A549 (cell line): ENCODE measurements at regions not wholly inside any gene's neighbourhood (a gene's known extent, or its start where the extent isn't known, plus 50 kb on each side); places are given as distances from the start of the nearest gene placed in this dataset.
"Not testable (repeated sequence)": the region's sequence is repeated elsewhere in the genome, so short reads cannot be mapped to it uniquely, and the experiment has no call there.

ENCODE experiments used
- ATAC-seq, 2 experiments: fragments of 200-7000 bp in 1 of 2; fragments of >200 bp in 1 of 2; cut with Nextera tagmentation in 1 of 2; cut with Tn5 transposase in 1 of 2; 3 replicates each; pipeline versions ENCODE4 v1.8.0 to v1.9.1; 2018 to 2020; ENCODE audit warnings: mild to moderate bottlenecking in 1 of 2, moderate library complexity in 1 of 2
- CTCF ChIA-PET: fragments of 300-600 bp; sonication (Branson Sonifier 250); formaldehyde crosslinking; extraction: SDS; loops from one replicate; lab custom pipeline; 2021; ENCODE audit warnings: antibody characterized with exemption, inconsistent platforms; lab: Yijun Ruan, JAX
- POLR2A ChIA-PET: fragments of 350-600 bp; formaldehyde crosslinking; extraction: SDS; loops from one replicate; lab custom pipeline; 2021; ENCODE audit warnings: antibody characterized with exemption, inconsistent platforms; lab: Yijun Ruan, JAX
- DNase-seq, 2 experiments: peaks; one replicate each; pipeline versions ENCODE4 v3.0.0 to v3.0.0-alpha.2; 2011 to 2016; ENCODE audit warnings: low read depth in 1 of 2, low spot score in 1 of 2
- FAIRE-seq: peaks from 2 replicates; lab custom pipeline; 2011; peaks lifted over from hg19 to GRCh38; lab: Jason Lieb, UNC
- H3K27ac ChIP-seq, 2 experiments: fragments of >200 bp; sonication (Bioruptor Twin); formaldehyde crosslinking; 3 replicates each; pipeline ENCODE4 v1.5.1; 2016 to 2017
- H3K4me1 ChIP-seq: fragments of >200 bp; sonication (Bioruptor Twin); formaldehyde crosslinking; 3 replicates; pipeline ENCODE4 v1.6.1; 2016
- H3K4me2 ChIP-seq: fragments of >200 bp; sonication (Bioruptor Twin); formaldehyde crosslinking; 3 replicates; pipeline ENCODE4 v1.6.1; 2016
- H3K4me3 ChIP-seq: fragments of >200 bp; sonication (Bioruptor Twin); formaldehyde crosslinking; 3 replicates; pipeline ENCODE4 v1.5.1; 2016
- H3K9me3 ChIP-seq: fragments of >200 bp; sonication (Bioruptor Twin); formaldehyde crosslinking; 3 replicates; pipeline ENCODE4 v1.6.1; 2016
- BHLHE40 ChIP-seq: IDR thresholded peaks from 2 replicates; pipeline ENCODE4 v1.6.1; 2012; ENCODE audit warnings: low read depth, low read length, inconsistent platforms
- CBX8 ChIP-seq: fragments of 200-600 bp; sonication (generic); IDR thresholded peaks from 2 replicates; pipeline ENCODE4 v1.6.1; 2016
- CEBPB ChIP-seq, 2 experiments: fragments of >200 bp in 1 of 2; sonication (Bioruptor Twin) in 1 of 2; formaldehyde crosslinking in 1 of 2; IDR thresholded peaks; 2 replicates each; pipeline ENCODE4 v1.6.1; 2012 to 2016
- CHD2 ChIP-seq: fragments of 150-350 bp; IDR thresholded peaks from 2 replicates; pipeline ENCODE4 v1.6.1; 2014; ENCODE audit warnings: low read length; ENCODE audit not compliant: partially characterized antibody
- CHD4 ChIP-seq: fragments of 200-600 bp; sonication (generic); IDR thresholded peaks from 2 replicates; pipeline ENCODE4 v1.6.1; 2016; ENCODE audit warnings: antibody characterized with exemption, mild to moderate bottlenecking, borderline replicate concordance
- CTCF ChIP-seq: fragments of >200 bp; sonication (Bioruptor Twin); formaldehyde crosslinking; IDR thresholded peaks from 3 replicates; pipeline ENCODE4 v1.5.1; 2016
- E2F6 ChIP-seq: IDR thresholded peaks from 2 replicates; pipeline ENCODE4 v1.6.1; 2012; ENCODE audit warnings: low read depth, borderline replicate concordance
- EHMT2 ChIP-seq: fragments of 200-600 bp; sonication (generic); IDR thresholded peaks from 2 replicates; pipeline ENCODE4 v1.6.1; 2016; ENCODE audit warnings: antibody characterized with exemption, low read depth, mild to moderate bottlenecking, moderate library complexity
- EP300 ChIP-seq, 2 experiments: fragments of >200 bp; sonication (Bioruptor Twin); formaldehyde crosslinking; IDR thresholded peaks; 2 replicates in 1 of 2; 3 replicates in 1 of 2; pipeline ENCODE4 v1.6.1; 2016 to 2017
- ESRRA ChIP-seq: fragments of 150-350 bp; IDR thresholded peaks from 2 replicates; pipeline ENCODE4 v1.6.1; 2014; ENCODE audit warnings: mild to moderate bottlenecking, low read length, borderline replicate concordance
- FOSL2 ChIP-seq, 2 experiments: fragments of 450-650 bp in 1 of 2; fragments of >200 bp in 1 of 2; sonication (Bioruptor Twin) in 1 of 2; formaldehyde crosslinking; IDR thresholded peaks; 2 replicates each; pipeline versions ENCODE4 v1.5.0 to v1.6.1; 2016 to 2020; ENCODE audit warnings: mild to moderate bottlenecking in 1 of 2, moderate library complexity in 1 of 2
- HEYL ChIP-seq: fragments of 250-450 bp; sonication (Bioruptor Pico); IDR thresholded peaks from 2 replicates; pipeline ENCODE4 v1.8.0; 2021; ENCODE audit warnings: mild to moderate bottlenecking, moderate library complexity
- HMGXB4 ChIP-seq: fragments of 250-450 bp; sonication (Bioruptor Pico); IDR thresholded peaks from 2 replicates; pipeline ENCODE4 v1.5.0; 2021; ENCODE audit warnings: mild to moderate bottlenecking, moderate library complexity, borderline replicate concordance
- JUN ChIP-seq, 2 experiments: fragments of >200 bp; sonication (Bioruptor Twin); formaldehyde crosslinking; IDR thresholded peaks; 2 replicates in 1 of 2; 3 replicates in 1 of 2; pipeline ENCODE4 v1.6.1; 2016 to 2017
- KDM5A ChIP-seq: fragments of 200-600 bp; sonication (generic); IDR thresholded peaks from 2 replicates; pipeline ENCODE4 v1.6.1; 2016; ENCODE audit warnings: antibody characterized with exemption, mild to moderate bottlenecking
- MAFK ChIP-seq: fragments of 450-650 bp; IDR thresholded peaks from 2 replicates; pipeline ENCODE4 v1.6.1; 2014; ENCODE audit not compliant: partially characterized antibody
- MAX ChIP-seq: IDR thresholded peaks from 2 replicates; pipeline ENCODE4 v1.6.1; 2012
- NPAS2 ChIP-seq: fragments of 250-450 bp; sonication (Bioruptor Pico); IDR thresholded peaks from 2 replicates; pipeline ENCODE4 v1.8.0; 2022; ENCODE audit warnings: mild to moderate bottlenecking, moderate library complexity, borderline replicate concordance
- RFX5 ChIP-seq: fragments of 450-650 bp; IDR thresholded peaks from 2 replicates; pipeline ENCODE4 v1.7.1; 2014; ENCODE audit warnings: antibody characterized with exemption, mild to moderate bottlenecking, moderate library complexity
- RNF2 ChIP-seq: fragments of 200-600 bp; sonication (generic); IDR thresholded peaks from 2 replicates; pipeline ENCODE4 v1.6.1; 2016; ENCODE audit warnings: low read depth, mild to moderate bottlenecking, antibody characterized with exemption, moderate library complexity, borderline replicate concordance
- TFCP2L1 ChIP-seq: fragments of 250-450 bp; sonication (Bioruptor Pico); IDR thresholded peaks from 2 replicates; pipeline ENCODE4 v1.5.0; 2021; ENCODE audit warnings: mild to moderate bottlenecking
- TP53 ChIP-seq: fragments of 250-450 bp; sonication (Bioruptor Pico); IDR thresholded peaks from 2 replicates; pipeline ENCODE4 v1.5.0; 2021; ENCODE audit warnings: mild to moderate bottlenecking, moderate library complexity
- ZSCAN20 ChIP-seq: fragments of 250-450 bp; sonication (Bioruptor Pico); IDR thresholded peaks from 2 replicates; pipeline ENCODE4 v1.8.0; 2022; ENCODE audit warnings: mild to moderate bottlenecking, moderate library complexity
- whole genome bisulfite sequencing: methylation state at CpG from one replicate; pipeline ENCODE4 v1.1.6; 2017; ENCODE audit errors: missing lambda C conversion rate; 5-methylcytosine and 5-hydroxymethylcytosine counted together

GRCh38 chrX:88937616-88938015 is 190.6 kb downstream of the CPXCR1 start:
- H3K9me3 ChIP-seq, result no peaks in the 10 kb centered on the region
- DNase-seq, result no peak
- no peak for FAIRE-seq
- POLR2A ChIA-PET, result no interaction called here
- H3K4me2 ChIP-seq, result no peak overlapping the region
- H3K27ac ChIP-seq, result no peak overlapping the region
- CTCF ChIA-PET, result no interaction called here
- ATAC-seq, result no peak
- TF ChIP-seq RNF2, result no peak
- TF ChIP-seq HMGXB4 (CRISPR knock-in tag), result no peak
- TF ChIP-seq FOSL2 (IDR thresholded peaks at IDR 0.05), result no peak
- TF ChIP-seq FOSL2 (CRISPR knock-in tag; IDR thresholded peaks at IDR 0.05), result no peak
- no peak for TF ChIP-seq MAFK
- no peak for TF ChIP-seq HEYL (CRISPR knock-in tag)
- no peak for TF ChIP-seq JUN (IDR thresholded peaks at IDR 0.05)
- no peak for TF ChIP-seq EP300 (IDR thresholded peaks at IDR 0.05)
- TF ChIP-seq TFCP2L1, result no peak
- no peak for TF ChIP-seq EHMT2
- no peak for TF ChIP-seq CEBPB (IDR thresholded peaks at IDR 0.05)
- H3K4me3 ChIP-seq, result no peak overlapping the region
- H3K4me1 ChIP-seq, result no peaks in the 10 kb centered on the region

- TF ChIP-seq CHD4 (no peak), RFX5 (no peak), BHLHE40 (no peak), CTCF (no peak), JUN (IDR thresholded peaks at IDR 0.05) (no peak)
- Histone ChIP-seq H3K9me3 (no peaks in the 10 kb centered on the region), H3K4me2 (no peak overlapping the region), H3K4me3 (no peak overlapping the region), H3K4me1 (no peaks in the 10 kb centered on the region), H3K27ac (no peak overlapping the region)
- 8% methylated on average over 5 of the region's 5 CpGs for WGBS
- FAIRE-seq (no peak), DNase-seq (no peak), ATAC-seq (no peak)
- CTCF ChIA-PET, result no interaction called here
- POLR2A ChIA-PET, result no interaction called here
Observed at GRCh38 chrX:88940904-88941303, 193.9 kb downstream of the CPXCR1 start.

GRCh38 chrX:88944661-88945060 is 197.6 kb downstream of the CPXCR1 start:
- no peaks in the 10 kb centered on the region for H3K4me1 ChIP-seq
- no peak overlapping the region for H3K4me2 ChIP-seq
- DNase-seq (no peak), FAIRE-seq (no peak), ATAC-seq (no peak)
- ChIA-PET POLR2A (no interaction called here), CTCF (no interaction called here)
- no peak overlapping the region for H3K4me3 ChIP-seq
- no peak overlapping the region for H3K27ac ChIP-seq
- TF ChIP-seq RFX5 (no peak), ZSCAN20 (CRISPR knock-in tag) (no peak), TP53 (CRISPR knock-in tag) (no peak), JUN (IDR thresholded peaks at IDR 0.05) (no peak), CHD2 (no peak), MAFK (no peak), MAX (no peak), TFCP2L1 (no peak), ESRRA (no peak), E2F6 (no peak), KDM5A (no peak), CBX8 (no peak), BHLHE40 (no peak), NPAS2 (CRISPR knock-in tag) (no peak), EHMT2 (no peak)
- no peaks in the 10 kb centered on the region for H3K9me3 ChIP-seq

- H3K4me3 ChIP-seq, H3K4me2 ChIP-seq, H3K4me1 ChIP-seq, POLR2A ChIA-PET, CTCF ChIA-PET, FAIRE-seq, ATAC-seq, DNase-seq, H3K27ac ChIP-seq, H3K9me3 ChIP-seq: not testable (repeated sequence)
- WGBS, result 5% methylated on average over 4 of the region's 4 CpGs
Observed at GRCh38 chrX:88956059-88956458, 209.0 kb downstream of the CPXCR1 start.
